Posterior vena cava (tissue), 2 donors: ENCODE measurements at regions not wholly inside any gene's neighbourhood (a gene's known extent, or its start where the extent isn't known, plus 50 kb on each side); places are given as distances from the start of the nearest gene placed in this dataset.

Experiments
- DNase-seq: peaks from one replicate; pipeline ENCODE4 v3.0.0-alpha.2; 2020; ENCODE audit warnings: low spot score
- intact Hi-C, 2 donors: fragments of 100-400 bp; cut with DNase I; formaldehyde crosslinking; loops; one replicate each; pipeline versions ENCODE4 v1.14.1 to v1.14.2; 2022 to 2023
- donor health status: DM: yes; HTN: yes; CAD: no.
- donor health status: DM: yes; HTN: yes; CAD: no.

DNA sequence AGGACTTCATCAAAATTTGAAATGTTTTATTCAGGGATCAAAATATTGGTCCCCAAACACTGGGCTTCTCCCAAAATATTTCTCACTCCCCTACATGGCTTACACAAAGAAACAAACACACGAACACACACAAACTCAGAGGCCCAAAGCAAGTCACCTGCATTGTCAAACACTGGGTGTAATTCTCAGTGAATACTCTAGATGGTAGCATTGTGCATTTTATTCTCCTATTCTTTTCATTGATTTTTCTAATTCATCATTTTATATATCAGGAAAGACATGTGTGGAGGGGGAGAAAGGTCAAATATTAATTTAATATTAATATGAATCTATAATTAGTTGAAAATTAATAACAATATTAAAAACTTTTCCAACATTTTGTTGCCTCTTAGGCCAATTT, 72.3 kb upstream of the TNMD start:
- DNase-seq: no peak
- intact Hi-C loops: no loop called here

DNA sequence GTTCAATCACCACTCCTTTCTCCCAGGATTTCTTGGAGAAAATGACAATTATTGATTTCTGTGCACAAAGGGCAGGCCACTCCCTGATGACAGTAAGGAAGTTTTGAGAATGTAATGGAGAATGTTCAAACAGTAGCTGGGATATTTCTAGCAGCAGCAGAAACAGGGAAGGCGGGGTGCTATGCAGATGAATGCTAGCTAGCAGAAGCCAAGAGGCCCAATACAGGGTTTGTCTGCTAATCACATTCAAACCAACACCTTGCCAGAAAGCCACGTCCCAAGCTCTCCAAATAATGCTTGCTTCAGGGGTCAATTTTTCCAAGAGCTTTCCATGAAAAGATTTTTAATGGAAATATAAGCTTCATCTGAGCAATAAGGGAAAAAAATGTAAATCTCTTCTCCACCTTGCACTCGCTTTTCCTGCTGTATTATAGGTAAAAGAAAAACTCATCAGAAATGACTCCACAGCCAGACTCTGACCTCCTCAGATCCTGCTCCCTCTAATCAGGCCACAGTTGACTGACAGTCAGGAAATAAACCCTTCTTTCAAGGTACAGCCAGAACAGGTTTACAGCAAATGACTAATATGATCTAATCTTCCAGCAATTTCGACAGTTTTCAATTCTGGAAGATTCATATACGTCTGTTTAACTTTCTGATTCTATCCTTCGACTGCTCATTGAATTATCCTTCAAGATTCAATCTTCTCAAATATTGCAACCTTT, 84.7 kb upstream of the PCDH19 start:
- intact Hi-C loops: no loop called here
- DNase-seq: no peak

DNA sequence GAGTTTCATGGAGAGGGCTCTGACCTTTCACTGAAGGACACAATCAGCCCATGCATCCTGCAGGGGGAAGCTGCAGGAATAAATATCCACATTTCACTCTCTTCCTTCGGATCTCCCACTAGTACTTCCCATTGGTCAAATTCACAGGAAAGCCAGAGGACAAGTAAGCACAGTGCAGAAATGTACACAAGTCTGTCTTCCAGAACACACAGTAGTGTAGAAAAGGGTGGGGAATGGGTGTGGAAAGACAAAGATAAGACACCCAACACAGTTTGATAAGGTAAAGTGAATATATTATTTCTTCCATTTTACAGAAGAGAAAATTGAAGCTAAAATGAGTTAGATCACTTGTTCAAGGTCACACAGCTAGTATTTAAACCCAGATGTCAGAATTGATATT, 81.1 kb upstream of the PCDH19 start:
- intact Hi-C loops: loop anchor here in 1 of 2 donors (2.0 kb wide), 1 partner anchor 46 kb away; no protein-coding TSS in a partner anchor
- DNase-seq: no peak

DNA sequence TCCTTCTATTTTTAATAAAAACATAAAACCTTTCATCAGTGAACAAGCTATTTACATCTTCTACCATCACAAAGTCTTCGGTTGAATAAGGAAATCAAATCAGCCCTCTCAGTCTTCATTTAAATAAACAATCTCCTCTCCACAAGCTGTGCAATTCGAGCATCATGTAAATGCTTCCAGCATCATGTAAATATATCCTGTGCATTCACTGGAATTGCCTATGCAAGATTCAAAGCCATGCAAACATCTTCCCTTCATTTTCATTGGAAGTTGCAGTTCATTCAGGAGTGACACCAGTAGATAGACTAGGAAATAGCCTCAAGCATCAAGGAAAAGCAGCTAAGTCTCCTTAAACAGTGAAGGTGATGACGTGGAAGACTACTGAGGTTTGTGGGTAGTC, 77.7 kb upstream of the PCDH19 start:
- no peak for DNase-seq
- intact Hi-C loops: no loop called here

DNA sequence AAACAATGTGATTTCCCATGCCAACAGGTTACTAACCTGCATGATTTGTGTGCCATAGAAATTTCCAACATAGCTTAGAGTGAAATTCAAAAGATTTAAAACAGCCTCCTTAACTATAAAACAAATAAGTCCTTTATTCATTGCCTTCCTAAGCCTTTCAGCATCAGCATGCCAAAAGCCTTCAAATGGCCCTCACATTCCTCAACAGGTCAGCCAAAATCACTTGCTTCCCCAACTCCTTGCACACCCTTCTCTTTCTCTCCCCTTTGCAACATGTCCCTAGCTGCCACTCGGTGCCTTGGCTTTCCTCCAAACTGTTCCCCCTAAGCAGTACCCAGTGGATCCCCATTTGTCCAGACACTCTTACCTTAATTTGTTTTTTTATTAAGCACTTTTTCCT, 74.9 kb upstream of the PCDH19 start:
- no peak for DNase-seq
- intact Hi-C loops: no loop called here

DNA sequence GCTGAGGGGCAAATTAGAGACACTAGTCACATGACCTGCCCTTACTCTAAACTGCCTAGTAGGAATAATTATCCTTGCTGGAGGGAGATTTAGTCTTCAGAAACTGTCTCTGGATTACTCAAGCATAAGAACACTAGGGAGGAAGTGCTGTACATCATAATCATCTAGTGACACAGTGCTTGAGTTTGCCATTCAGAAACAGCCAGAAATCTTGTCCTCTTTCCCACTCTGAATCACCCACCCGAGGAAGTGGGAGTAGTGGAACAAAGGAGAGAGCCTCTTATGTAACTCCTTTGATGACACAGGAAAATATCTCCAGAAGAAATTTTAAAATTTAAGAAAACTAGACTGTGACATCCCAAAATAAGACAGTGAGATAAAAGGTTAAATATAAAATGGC, 69.3 kb upstream of the PCDH19 start:
- no peak for DNase-seq
- intact Hi-C loops: no loop called here

DNA sequence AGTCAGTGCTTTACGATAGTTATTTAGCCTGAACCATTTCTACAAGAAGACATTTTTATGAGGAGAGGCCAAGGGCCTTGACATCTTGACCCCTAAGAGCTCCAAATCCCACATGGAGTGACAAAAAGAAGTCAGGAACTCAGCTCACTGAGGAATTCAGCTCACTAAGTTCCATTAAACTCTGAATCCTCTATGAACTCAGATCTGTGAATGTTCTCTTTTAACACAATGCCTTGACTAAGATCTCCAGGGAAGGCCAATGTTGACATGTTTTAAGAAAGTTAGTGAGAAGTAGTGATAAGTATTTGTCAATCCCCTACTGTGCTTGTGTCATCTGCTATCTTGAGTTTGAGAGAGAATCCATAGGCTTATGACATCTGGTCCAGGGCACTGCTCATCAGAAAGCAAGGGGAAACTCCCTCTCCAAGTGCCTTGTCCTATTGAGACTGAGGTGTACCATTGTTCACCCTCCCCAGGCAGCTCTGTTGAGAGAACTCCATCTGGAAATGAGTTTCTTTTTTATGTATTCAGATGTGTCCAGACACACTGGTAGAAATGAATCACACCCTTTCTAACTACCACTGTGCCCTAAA, 68.7 kb upstream of the PCDH19 start:
- intact Hi-C loops: no loop called here
- DNase-seq: no peak

DNA sequence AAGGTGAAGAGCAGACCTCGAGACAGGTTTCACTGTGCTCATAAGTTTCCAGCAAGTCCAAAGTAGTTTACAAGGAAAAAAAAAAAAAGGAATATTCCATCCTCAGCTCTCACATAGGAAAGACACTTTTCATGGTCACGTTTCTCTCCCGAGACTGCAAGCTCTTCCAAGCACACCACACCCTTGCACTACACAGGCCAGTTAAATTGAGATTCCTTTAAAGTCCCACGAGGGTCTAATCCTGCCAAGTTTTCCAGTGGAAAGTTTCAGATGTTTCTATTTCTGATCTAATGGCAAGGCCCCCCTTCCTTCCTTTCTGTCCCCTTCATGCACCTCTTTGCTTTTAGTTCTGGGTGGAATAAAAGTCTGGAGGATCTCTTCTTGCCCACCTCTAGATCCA, 67.9 kb upstream of the PCDH19 start:
- intact Hi-C loops: no loop called here
- no peak for DNase-seq

DNA sequence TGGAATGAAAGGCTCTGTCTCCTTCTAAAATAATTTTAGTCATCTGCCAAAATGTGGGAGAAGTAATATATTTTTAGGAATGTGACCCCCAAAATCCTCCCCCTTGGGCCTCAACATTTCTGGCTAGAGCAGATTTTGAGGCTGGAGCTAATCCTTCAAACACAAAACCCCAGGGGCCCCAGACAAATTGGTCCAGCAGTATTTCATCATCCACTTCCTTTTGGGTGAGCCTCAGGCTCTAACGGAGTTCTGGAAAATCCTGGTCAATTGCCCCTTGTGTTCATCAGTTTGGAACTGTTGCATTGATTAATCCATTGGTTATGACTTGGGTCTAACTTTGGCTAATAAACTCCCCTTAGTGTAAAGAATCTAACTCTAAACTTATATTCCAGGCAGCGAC, 67.4 kb upstream of the PCDH19 start:
- no peak for DNase-seq
- intact Hi-C loops: no loop called here
